CD4-positive, alpha-beta T cell (primary cell): ENCODE measurements at regions not wholly inside any gene's neighbourhood (a gene's known extent, or its start where the extent isn't known, plus 50 kb on each side); places are given as distances from the start of the nearest gene placed in this dataset.

ENCODE experiments used
- ATAC-seq: fragments of 200-7000 bp; cut with Tn5 transposase; one replicate; pipeline ENCODE4 v1.10.0; 2022; ENCODE audit warnings: mild to moderate bottlenecking; ENCODE audit not compliant: poor library complexity
- CTCF ChIA-PET: fragments of 350-600 bp; sonication (Branson Sonifier 250); formaldehyde crosslinking; loops from one replicate; lab custom pipeline; 2021; ENCODE audit warnings: antibody characterized with exemption, inconsistent platforms; lab: Charles Lee
- POLR2A ChIA-PET: fragments of 350-600 bp; sonication (Branson Sonifier 250); formaldehyde crosslinking; loops from one replicate; lab custom pipeline; 2021; ENCODE audit warnings: antibody characterized with exemption, inconsistent platforms; lab: Charles Lee
- DNase-seq, 14 experiments: peaks; one replicate each; pipeline ENCODE4 v3.0.0-alpha.2; 2013 to 2020; ENCODE audit warnings: mixed read lengths in 2 of 14
- H3K27ac ChIP-seq, 2 donors: one replicate each; pipeline versions ENCODE4 v1.5.1 to v1.7.0; 2013; ENCODE audit warnings: low read length in 2 of 2, low read depth in 1 of 2, mild to moderate bottlenecking in 1 of 2
- H3K27me3 ChIP-seq, 2 experiments: 1 replicate in 1 of 2; 2 replicates in 1 of 2; pipeline versions ENCODE4 v1.6.1 to v1.7.0; 2013; ENCODE audit warnings: low read length in 2 of 2, control low read depth in 1 of 2, mild to moderate bottlenecking in 1 of 2, moderate library complexity in 1 of 2; ENCODE audit not compliant: insufficient read depth in 2 of 2, control insufficient read depth in 1 of 2
- H3K36me3 ChIP-seq: one replicate; pipeline ENCODE4 v1.6.1; 2013; ENCODE audit warnings: low read length, control low read depth; ENCODE audit not compliant: insufficient read depth
- H3K4me1 ChIP-seq: one replicate; pipeline ENCODE4 v1.6.1; 2013; ENCODE audit warnings: low read length, control low read depth; ENCODE audit not compliant: insufficient read depth
- H3K4me3 ChIP-seq: one replicate; pipeline ENCODE4 v1.5.1; 2013; ENCODE audit warnings: mild to moderate bottlenecking, low read length, moderate library complexity
- H3K9me3 ChIP-seq, 2 experiments: 1 replicate in 1 of 2; 2 replicates in 1 of 2; pipeline versions ENCODE4 v1.6.1 to v1.7.0; 2013; ENCODE audit warnings: low read length in 2 of 2, mild to moderate bottlenecking in 2 of 2, control low read depth in 1 of 2, moderate library complexity in 1 of 2; ENCODE audit not compliant: control insufficient read depth in 1 of 2, insufficient read depth in 1 of 2
- H3K27ac Mint-ChIP-seq: one replicate; pipeline ENCODE4 v1.8.0; 2020; ENCODE audit warnings: mixed read lengths
- H3K27me3 Mint-ChIP-seq: one replicate; pipeline ENCODE4 v1.8.0; 2021; ENCODE audit warnings: mixed read lengths
- H3K36me3 Mint-ChIP-seq: one replicate; pipeline ENCODE4 v1.8.0; 2021; ENCODE audit warnings: low read depth, mixed read lengths
- H3K4me1 Mint-ChIP-seq: one replicate; pipeline ENCODE4 v1.8.0; 2021; ENCODE audit warnings: low read depth, mixed read lengths
- H3K4me3 Mint-ChIP-seq: one replicate; pipeline ENCODE4 v1.8.0; 2020; ENCODE audit warnings: mild to moderate bottlenecking, mixed read lengths
- H3K9me3 Mint-ChIP-seq: one replicate; pipeline ENCODE4 v1.8.0; 2020; ENCODE audit warnings: mixed read lengths
- intact Hi-C, 2 experiments: fragments of 100-400 bp; cut with DNase I in 1 of 2; cut with micrococcal nuclease in 1 of 2; formaldehyde crosslinking; loops; one replicate each; pipeline versions ENCODE4 v1.15.1 to v1.9.0; 2023 to 2025; cut with DNase I, micrococcal nuclease
- TF ChIP-seq, protein P1 (sequence below): fragments of 200-600 bp; IDR thresholded peaks from one replicate; pipeline ENCODE4 v1.8.0; 2022; ENCODE audit warnings: antibody characterized with exemption, mild to moderate bottlenecking

GRCh38 chr5:167261309-167262100 is 1029.9 kb upstream of the WWC1 start:
- H3K36me3 ChIP-seq = no peaks in the 10 kb centered on the region
- TF ChIP-seq, protein P1, sequence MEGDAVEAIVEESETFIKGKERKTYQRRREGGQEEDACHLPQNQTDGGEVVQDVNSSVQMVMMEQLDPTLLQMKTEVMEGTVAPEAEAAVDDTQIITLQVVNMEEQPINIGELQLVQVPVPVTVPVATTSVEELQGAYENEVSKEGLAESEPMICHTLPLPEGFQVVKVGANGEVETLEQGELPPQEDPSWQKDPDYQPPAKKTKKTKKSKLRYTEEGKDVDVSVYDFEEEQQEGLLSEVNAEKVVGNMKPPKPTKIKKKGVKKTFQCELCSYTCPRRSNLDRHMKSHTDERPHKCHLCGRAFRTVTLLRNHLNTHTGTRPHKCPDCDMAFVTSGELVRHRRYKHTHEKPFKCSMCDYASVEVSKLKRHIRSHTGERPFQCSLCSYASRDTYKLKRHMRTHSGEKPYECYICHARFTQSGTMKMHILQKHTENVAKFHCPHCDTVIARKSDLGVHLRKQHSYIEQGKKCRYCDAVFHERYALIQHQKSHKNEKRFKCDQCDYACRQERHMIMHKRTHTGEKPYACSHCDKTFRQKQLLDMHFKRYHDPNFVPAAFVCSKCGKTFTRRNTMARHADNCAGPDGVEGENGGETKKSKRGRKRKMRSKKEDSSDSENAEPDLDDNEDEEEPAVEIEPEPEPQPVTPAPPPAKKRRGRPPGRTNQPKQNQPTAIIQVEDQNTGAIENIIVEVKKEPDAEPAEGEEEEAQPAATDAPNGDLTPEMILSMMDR = no peak
- H3K27me3 ChIP-seq = no peaks in the 10 kb centered on the region
- DNase-seq = no peak
- Mint-ChIP-seq H3K36me3 (no peaks in the 10 kb centered on the region), H3K27me3 (no peaks in the 10 kb centered on the region), H3K27ac (no peak overlapping the region), H3K4me1 (no peaks in the 10 kb centered on the region), H3K4me3 (no peak overlapping the region), H3K9me3 (peaks cover 6% of the 10 kb centered on the region)
- no peaks in the 10 kb centered on the region for H3K4me1 ChIP-seq
- intact Hi-C loops = no loop called here
- ATAC-seq = no peak
- no peaks in the 10 kb centered on the region for H3K9me3 ChIP-seq
- ChIA-PET POLR2A (no interaction called here), CTCF (no interaction called here)
- no peak overlapping the region for H3K27ac ChIP-seq
- no peak overlapping the region for H3K4me3 ChIP-seq

- H3K9me3 ChIP-seq = no peaks in the 10 kb centered on the region
- H3K4me3 Mint-ChIP-seq = no peak overlapping the region
- ATAC-seq (no peak), DNase-seq (no peak)
- no peak overlapping the region for H3K27ac ChIP-seq
- no peaks in the 10 kb centered on the region for H3K27me3 Mint-ChIP-seq
- ChIA-PET POLR2A (no interaction called here), CTCF (no interaction called here)
- H3K27me3 ChIP-seq = no peaks in the 10 kb centered on the region
- H3K4me1 ChIP-seq = no peaks in the 10 kb centered on the region
- H3K36me3 ChIP-seq = no peaks in the 10 kb centered on the region
- no peak overlapping the region for H3K27ac Mint-ChIP-seq
- H3K9me3 Mint-ChIP-seq = peaks cover 3% of the 10 kb centered on the region
- no peaks in the 10 kb centered on the region for H3K36me3 Mint-ChIP-seq
- no peak overlapping the region for H3K4me3 ChIP-seq
- intact Hi-C loops = no loop called here
- no peaks in the 10 kb centered on the region for H3K4me1 Mint-ChIP-seq
- TF ChIP-seq, protein P1 = no peak
These were observed 1028.3 kb upstream of the WWC1 start for GRCh38 chr5:167263185-167263584.

DNA sequence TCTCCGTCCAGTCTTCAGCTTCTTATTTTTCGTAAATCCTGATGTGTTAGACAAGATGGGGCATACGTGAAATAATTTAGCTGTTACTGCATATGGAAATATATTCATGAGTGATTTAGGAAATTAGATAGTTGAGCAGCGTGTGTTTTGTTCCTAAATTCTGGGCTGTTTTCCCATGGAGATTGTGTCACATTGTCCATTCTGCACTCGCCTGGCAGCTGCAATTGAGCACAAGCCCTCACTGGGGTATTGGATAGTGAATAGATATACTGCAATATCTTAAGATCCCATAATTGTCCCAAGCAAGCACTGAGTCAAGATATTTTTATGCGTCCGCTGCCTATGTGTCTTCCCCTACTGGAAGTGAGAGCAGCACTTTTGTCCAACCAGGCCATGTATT is 1027.1 kb upstream of the WWC1 start:
- H3K4me1 Mint-ChIP-seq = no peaks in the 10 kb centered on the region
- H3K9me3 Mint-ChIP-seq = peaks cover 3% of the 10 kb centered on the region
- no peaks in the 10 kb centered on the region for H3K27me3 ChIP-seq
- TF ChIP-seq, protein P1 = no peak
- ATAC-seq = no peak
- H3K36me3 Mint-ChIP-seq = no peaks in the 10 kb centered on the region
- H3K27ac ChIP-seq = no peak overlapping the region
- CTCF ChIA-PET = no interaction called here
- no peak overlapping the region for H3K4me3 ChIP-seq
- H3K36me3 ChIP-seq = no peaks in the 10 kb centered on the region
- H3K9me3 ChIP-seq = no peaks in the 10 kb centered on the region
- DNase-seq = no peak
- H3K4me3 Mint-ChIP-seq = no peak overlapping the region
- no peaks in the 10 kb centered on the region for H3K4me1 ChIP-seq
- no peaks in the 10 kb centered on the region for H3K27me3 Mint-ChIP-seq
- intact Hi-C loops = no loop called here
- POLR2A ChIA-PET = no interaction called here
- H3K27ac Mint-ChIP-seq = no peak overlapping the region
